Pulmonary artery endothelial cell (primary cell): ENCODE measurements at regions not wholly inside any gene's neighbourhood (a gene's known extent, or its start where the extent isn't known, plus 50 kb on each side); places are given as distances from the start of the nearest gene placed in this dataset.
"Not testable (repeated sequence)": the region's sequence is repeated elsewhere in the genome, so short reads cannot be mapped to it uniquely, and the experiment has no call there.

Source experiments
- DNase-seq: peaks from one replicate; pipeline ENCODE4 v3.0.0-alpha.2; 2011; ENCODE audit warnings: low read depth, low spot score

DNA sequence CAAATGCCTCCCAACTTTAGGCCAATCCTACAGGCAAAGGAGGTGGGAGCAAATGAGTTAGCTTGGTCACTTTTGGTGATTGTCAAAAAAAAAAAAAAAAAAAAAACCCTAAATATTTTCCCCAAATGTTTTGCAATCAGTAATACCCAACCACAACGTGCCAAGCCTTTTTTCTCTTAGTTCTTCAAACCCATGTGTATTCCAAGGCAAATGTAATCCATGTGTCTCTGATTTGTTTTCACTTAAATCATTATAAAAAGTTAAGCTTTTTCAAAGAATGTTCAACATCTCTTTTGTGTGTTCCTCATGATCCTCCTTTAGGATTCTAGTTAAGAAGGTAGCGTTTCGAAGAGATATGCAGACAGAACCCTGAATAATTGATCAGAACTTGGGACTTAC, 328.4 kb downstream of the PAPSS1 start:
- no peak for DNase-seq

DNA sequence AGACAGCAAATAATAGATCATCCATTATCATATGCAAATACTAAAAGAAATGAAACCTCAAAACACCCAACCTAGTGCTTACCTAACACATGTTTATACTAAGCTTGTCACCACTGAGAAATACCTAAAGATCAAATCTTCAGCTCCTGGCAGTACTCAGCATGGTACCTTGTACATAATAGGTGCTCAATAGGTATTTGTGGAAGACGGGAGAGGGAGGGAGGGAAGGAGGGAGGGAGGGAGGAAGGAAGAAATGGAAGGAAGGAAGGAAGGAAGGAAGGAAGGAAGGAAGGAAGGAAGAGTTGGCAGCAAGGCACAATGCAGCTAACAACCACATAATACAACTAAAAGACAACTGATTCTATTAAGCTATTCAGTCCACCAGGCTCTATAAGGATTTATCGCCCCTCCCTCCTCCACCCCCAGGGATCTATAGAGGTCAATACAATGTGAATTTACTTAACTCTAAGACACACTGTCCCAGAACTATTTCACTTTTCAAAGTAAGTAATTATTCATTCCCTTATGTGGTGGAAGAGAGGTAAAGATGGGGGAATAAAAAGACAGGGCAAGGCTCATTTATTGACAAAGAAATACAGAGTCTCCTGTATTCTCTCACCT, 328.9 kb downstream of the PAPSS1 start:
- no peak for DNase-seq

DNA sequence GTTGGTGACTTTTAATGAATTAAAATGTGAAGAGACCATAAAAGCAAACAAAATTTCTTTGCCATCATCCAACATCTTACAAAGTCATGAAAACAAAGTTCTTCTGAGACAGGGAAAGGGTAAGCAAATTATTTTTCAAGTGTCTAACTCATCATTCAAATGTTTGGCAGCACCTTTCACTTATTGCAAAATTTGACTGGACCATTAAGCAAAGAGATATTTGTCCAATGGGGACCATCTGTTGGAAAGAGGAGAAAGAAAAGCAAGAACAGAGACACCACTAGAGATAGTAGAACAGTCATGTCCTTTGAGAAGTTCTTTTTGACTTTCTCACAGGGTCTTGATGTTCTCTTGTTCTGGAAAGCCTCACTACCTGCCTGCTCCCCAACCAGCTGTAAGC, 330.1 kb downstream of the PAPSS1 start:
- DNase-seq = no peak

DNA sequence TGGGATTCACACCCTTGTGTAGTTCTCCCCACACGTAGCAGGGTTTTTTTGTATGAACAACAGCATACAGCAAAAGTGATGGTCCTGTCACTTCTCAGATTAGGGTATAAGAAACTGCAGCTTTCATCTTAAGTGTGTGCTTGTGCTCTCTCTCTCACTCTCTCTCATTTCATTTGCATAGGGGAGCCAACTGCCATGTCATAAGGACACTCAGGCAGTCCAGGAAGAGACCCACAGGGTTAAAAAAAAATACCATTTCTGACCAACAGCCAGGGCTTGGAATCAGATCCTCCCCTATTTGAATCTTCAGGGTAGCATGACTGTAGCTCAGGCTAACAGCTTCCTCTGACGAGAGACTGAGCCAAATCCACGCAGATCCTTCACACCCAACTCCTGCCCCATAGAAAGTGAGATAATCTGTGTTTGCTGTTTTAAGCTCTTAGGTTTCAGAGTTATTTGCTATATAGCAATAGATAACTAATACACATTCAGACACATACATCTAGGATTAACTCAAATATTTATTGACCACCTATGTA, 331.2 kb downstream of the PAPSS1 start:
- no peak for DNase-seq

DNA sequence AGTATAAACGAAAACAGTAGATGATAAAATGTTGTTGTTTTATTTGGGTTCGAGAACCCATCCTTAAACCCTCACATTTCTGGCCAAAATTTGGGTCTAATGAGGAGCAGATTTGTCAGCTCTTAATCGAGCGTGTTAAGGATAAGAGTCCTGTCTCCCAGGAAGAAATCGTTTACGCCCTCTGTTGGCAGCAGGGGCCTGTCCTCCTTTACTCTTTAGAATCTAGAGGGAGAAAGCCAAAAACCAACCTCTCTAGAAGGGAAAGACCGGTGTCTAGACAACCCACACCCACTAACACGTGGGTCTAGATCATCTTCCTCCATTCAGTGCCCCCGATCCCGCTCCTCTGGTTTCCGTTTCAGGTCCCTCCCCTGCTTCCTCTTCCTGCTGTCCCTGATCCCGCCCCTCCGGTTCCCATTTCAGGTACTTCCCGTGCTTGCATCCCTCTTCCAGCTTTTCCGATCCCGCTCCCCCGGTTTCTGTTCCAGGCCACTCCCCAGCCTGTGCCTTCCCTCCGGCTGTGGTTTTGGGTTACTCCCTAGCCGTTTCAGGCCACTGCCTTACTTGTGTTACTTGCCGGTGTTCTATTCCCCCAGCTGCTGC, 339.1 kb downstream of the PAPSS1 start:
- DNase-seq = no peak

DNA sequence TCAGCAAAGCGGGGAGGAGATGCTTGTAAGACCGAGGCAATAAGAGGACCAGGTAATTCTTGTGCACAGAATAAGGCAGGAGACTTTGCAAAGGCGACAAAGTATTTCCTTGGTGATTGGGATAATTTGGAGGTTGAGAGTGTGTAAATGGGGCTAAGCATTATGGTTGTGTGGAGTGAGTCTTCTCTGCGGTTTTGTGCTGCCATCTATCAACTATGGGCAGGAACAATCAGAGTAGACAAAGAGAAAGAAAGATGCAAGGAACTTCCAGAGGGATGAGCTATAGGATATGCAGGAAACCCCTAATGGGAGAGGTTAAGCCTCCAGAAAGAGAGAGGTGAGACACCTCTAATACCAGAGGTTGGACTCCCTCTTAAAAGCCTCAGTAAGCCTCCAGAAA, 339.8 kb downstream of the PAPSS1 start:
- DNase-seq = no peak

DNA sequence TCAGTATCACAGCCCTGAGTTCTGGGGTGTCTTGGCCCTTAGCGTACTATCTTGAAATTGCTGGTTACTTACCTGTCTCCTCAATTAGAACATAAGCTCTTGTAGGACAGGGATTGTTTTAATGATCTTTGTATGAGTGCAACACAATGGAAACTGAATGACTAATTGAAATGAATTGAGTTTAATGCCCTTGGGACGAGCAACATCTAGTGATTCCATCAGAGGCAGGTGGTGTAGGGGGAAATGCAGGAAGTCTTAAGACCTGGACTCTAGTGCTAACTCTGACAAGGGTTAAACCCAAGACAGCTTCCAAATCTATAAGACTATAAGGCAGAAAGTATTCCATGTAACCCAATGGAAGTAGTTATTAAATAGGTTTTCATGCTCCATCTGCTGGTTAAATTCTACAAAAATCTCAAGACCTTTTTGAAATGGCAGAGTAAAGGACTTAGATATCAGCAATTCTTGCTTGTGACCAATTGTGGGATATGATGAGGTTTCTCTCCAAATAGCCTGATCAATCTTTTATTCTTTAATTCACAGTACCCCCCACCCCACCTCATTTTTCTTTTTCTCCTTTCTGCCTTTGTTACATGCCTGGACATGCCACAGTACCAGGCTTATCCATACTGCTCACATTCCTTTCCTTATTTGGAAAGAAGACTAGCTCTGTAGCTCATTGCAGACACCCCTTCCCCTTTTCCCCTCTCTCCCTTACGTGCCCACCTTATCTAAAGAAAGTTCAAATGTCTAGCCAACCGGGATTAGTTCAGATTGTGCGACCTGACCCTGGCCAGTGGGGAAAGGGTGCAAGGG, 340.8 kb downstream of the PAPSS1 start:
- DNase-seq = no peak

DNA sequence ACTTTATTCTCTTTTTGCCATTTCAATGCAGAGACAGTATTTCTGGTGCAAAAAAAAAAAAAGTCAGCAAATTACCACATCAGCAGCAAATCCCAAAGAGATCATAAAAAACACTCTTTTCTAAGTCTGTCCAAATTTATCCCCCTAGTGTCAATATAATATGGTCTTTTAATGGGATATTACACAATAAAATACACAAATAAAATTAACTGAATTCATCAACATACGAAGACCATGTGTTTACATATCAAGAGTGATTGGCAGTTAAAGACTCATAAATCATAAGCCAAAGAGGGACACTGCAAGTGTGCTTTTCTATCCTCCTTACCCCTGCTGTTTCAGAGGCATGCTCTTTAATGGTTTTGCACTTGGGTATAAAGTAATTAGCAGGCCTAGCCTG, 340.2 kb upstream of the DKK2 start:
- DNase-seq = no peak

DNA sequence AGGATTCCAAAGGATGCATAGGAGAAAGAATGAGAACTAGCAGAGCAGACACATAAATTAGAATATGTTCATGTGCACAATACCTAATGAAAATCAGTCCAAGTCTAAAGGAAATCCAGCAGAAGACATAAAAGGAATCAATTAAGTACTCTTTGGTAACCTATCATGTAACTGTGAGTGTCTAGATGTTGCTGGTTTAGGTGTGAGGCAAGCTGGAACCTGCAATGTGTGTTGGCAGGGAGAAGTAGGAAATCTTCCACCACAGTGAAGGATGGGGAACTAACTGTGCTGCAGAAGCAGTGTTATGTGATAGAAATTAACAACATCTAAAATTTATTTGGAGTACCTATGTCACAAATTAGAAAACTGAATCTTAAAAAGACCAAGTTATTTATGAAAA, 330.8 kb upstream of the DKK2 start:
- DNase-seq = no peak

DNA sequence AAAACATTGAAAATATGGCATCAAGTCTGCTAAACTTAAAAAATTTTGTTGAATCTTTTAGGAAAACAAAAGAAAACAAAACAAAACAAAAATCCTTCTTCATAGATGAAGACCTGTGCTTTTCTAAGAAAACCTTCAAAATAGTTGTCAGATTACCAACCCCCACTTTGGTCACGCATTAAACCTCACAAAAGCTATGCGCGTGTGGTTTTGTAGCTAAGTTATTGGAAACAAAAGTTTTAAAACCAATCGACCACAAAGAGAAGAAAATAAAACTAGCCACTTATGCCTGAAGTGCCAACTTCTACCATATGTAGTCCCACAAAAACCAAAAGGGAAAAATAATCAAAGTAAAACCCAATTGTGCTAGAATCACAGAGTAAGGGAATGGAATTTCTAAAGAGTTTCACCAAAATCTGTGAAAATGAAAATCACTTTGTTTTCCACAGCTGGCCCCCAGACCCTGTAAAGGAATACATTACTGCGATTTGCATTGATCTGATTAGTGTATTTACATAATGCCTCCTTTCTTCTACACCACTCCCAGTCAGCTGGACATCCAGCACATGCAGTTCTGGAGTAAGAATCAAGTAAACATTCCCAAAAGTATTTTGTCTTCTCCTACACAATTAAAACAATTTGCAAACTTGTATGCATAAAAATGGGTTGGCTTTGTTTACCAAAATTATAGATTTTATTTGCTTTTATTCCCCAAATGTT, 330.1 kb upstream of the DKK2 start:
- no peak for DNase-seq

DNA sequence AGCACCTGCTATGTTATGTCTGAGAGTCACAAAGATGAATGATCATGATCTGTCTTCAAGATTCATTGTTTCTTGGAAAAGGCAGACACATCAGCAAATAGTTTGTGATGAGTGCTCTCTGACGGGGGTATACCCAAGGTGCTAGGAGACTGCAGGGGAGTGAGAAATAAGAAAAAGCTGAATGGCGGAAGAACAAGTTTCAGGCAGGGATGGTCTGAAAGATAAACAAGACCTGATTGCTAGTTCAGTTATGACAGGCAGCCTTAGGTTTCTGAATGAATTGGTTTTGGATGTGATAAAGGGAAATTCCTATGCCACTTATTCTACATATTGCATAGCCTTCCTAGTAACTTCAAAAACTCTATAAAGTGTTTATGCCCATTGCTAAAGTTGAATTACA, 327.0 kb upstream of the DKK2 start:
- no peak for DNase-seq

DNA sequence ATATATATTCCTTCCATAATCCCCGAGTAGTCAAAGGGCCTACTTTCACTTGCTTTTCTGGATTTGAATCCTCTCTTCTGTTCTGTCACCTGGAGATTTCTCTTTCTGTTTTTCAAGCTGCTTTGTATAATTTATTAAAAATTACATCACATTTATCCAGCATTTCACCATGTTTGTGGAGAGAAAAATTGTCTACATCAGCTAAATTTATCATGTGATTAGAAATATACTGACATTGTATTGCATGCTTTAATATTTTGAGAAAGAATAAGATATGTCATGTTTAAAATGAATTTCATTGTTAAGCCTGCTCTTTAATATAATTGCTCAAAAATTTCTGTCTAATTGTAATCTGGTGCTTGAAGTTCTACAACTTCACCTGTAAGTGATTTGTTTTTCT, 323.1 kb upstream of the DKK2 start:
- DNase-seq = no peak

DNA sequence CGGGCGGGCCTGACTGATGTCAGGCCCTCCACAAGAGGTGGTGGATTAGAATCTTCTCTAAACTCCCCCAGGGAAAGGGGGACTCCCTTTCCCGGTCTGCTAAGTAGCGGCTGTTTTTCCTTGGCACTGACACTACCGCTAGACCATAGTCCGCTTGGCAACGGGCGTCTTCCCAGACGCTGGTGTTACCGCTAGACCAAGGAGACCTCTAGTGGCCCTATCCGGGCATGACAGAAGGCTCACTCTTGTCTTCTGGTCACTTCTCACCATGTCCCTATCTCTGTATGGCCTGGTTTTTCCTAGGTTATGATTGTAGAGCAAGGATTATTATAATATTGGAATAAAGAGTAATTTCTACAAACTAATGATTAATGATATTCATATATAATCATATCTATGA, 318.2 kb upstream of the DKK2 start:
- not testable (repeated sequence) for DNase-seq

DNA sequence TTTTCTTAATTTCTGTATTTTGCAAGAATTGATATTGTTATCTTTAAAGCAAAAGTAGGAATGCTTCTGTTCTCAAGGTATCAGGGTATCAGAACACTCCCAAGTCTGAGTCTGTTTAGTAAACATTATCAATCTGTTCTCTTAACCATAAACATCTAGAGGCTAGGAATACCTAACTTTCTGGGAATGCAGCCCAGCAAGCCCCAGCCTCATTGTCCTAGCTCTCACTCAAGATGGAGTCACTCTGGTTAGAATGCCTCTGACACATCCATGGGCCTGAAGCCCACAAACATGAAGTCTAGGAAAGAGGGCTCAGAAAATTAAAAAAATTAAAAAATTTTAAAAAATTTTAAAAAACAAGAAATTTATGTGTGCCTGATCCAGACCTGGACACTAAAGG, 315.1 kb upstream of the DKK2 start:
- DNase-seq = no peak

DNA sequence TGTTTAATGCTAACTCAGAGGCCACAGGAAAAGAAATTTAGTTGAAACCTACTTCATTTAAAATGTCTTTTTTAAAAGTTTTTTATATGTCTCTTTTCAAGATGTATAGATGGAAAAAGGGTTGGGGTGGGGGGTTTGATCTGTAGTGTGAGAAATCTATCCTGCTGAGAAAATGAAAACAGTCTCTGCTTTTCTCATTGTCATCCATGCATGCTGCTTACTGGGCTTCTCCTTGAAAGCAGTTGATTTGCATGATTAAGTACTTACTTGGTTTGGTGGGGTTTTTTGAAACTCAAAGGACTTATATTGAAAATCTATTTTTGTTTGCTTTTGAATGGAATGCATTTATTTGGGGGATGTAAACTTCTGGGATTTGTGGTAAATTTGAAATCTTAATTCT, 313.6 kb upstream of the DKK2 start:
- DNase-seq = no peak

DNA sequence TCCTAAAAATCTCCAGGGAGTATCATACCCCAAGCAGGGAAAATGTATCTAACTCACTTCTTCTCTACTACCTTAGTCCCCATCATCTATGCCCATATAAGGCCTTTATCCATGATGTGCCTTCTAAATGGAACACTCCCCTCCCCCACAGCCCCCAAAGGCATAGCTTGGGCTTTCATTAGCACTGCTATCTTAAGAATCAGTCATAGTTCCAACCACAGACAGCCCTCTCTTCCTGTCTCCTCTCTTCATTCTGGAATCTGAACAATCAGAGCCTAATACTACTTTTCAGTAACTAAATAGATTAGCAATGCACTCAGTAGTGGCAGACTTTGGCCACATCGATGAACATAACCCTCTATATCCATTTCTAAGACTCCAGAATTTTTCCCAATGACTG, 313.2 kb upstream of the DKK2 start:
- no peak for DNase-seq

DNA sequence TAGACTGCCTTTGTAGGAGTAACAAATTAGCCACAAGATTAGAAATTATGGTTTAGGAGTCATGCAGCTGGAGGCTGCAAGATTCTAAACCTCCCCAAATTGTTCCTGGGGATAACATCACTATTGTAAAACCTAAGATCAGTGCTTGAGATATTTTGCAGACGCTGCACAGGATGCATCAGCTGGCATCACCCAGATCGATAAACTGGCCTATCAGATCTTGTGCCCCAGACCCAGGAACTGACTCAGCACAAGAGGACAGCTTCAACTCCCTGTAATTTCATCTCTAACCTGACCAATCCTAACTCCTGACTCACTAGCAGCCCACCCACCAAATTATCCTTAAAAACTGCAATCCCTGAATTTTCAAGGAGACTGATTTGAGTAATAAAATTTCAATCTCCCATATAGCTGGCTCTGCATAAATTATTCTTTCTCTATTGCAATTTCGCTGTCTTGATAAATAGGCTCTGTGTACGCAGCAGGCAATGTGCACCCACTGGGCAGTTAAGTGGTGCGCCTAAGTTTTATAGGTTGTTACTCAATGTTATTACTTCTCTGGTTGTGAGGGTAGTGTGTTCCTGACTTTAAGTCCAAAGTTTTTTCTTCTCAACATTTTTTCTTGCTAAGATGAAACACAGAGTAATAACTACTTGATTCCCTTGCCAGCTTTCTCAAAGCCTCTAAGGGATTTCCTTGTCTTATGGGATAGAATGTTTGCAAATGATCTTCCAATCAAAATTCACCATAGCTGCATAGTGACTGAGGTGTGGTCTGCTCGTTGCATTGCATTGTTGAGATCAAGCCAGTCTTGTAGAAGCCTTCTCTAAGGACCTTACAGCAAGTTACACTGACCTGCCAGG, 312.3 kb upstream of the DKK2 start:
- DNase-seq = no peak

DNA sequence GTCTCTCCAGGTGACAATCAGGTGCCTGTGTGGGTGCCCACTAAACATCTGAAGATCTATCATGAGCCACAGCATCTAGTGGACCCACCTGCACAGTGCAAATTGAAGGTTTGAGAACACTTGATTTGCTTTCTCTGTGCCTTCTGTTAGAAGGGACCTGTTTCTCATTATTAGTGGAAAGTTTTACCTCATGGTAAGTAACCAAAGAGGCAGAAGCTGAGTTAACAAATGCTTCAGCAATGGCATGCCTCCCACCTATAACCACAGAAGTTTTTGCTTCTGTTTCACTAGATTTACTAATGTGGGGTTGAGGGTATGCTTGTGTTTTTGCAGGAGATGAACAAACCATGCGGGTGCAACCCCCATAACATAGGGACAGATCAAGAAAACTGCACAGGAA, 297.4 kb upstream of the DKK2 start:
- no peak for DNase-seq

DNA sequence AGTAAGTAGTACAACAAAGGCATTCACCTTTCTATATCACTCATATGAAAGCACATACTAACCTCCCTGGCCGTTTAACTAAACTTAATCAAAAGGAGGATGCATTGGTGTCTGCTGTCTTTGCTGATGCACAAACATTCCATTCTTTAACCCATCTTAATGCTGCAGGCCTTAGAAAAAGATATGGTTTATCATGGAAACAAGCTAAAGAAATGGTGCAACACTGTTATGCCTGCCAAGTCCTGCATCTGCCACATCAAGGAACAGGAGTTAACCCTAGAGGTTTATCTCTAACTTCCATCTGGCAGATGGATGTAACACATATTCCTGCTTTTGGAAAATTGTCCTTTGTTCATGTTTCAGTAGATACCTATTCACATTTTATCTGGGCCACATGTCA, 296.5 kb upstream of the DKK2 start:
- DNase-seq = not testable (repeated sequence)

DNA sequence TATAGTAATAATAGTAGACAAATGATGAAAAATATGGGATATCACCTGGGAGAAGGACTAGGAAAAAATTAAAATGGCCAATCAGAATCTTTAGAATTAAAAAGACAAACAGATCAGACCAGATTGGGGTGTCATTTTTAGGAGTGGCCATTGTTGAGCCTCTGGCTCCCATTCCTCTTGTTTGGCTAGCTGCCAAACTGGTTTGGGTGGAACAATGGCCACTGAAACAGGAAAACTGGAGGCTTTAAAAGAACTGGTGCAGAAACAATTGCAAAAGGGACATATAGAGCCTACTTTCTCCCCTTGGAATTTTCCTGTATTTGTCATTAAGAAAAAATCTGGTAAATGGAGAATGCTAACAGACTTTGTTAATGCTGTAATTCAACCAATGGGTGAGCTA, 294.8 kb upstream of the DKK2 start:
- no peak for DNase-seq

DNA sequence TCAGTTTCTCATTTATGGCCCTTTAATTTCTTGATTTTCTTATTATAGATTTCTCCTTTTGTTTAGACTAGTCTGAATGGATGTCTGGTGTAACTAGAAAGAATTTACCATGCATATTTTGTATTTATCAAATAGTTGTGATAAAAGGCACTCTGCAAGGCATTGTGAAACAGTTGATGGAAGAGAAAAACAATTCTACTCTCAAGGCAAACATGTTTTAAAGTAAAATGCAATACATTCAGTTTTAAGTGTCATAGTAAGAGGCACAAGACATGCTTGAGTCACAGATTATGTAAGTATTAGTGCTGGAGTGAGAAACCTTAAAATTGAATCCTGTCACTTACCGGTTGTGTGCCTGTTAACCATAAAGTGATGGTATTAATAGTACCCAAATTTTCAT, 283.3 kb upstream of the DKK2 start:
- no peak for DNase-seq
